Activated B cell treated with CpG ODN at 0.5 μM for 24 hours (primary cell): ENCODE measurements at regions not wholly inside any gene's neighbourhood (a gene's known extent, or its start where the extent isn't known, plus 50 kb on each side); places are given as distances from the start of the nearest gene placed in this dataset.
"Not testable (repeated sequence)": the region's sequence is repeated elsewhere in the genome, so short reads cannot be mapped to it uniquely, and the experiment has no call there.

Experiments used
- ATAC-seq: fragments of 200-7000 bp; cut with Tn5 transposase; one replicate; pipeline ENCODE4 v1.10.0; 2021; ENCODE audit warnings: low read depth, mild to moderate bottlenecking, moderate library complexity
- CTCF ChIA-PET: fragments of 350-600 bp; sonication (Branson Sonifier 250); formaldehyde crosslinking; loops from one replicate; lab custom pipeline; 2021; ENCODE audit warnings: antibody characterized with exemption; lab: Charles Lee
- POLR2A ChIA-PET: fragments of 350-600 bp; sonication (Branson Sonifier 250); formaldehyde crosslinking; loops from one replicate; lab custom pipeline; 2021; ENCODE audit warnings: antibody characterized with exemption; lab: Charles Lee
- DNase-seq: peaks from one replicate; pipeline ENCODE4 v3.0.0; 2022
- H3K27ac Mint-ChIP-seq: one replicate; pipeline ENCODE4 v1.8.0; 2020; ENCODE audit warnings: mixed read lengths
- H3K27me3 Mint-ChIP-seq: one replicate; pipeline ENCODE4 v1.8.0; 2021; ENCODE audit warnings: mixed read lengths
- H3K36me3 Mint-ChIP-seq: one replicate; pipeline ENCODE4 v1.8.0; 2021; ENCODE audit warnings: low read depth, mixed read lengths
- H3K4me1 Mint-ChIP-seq: one replicate; pipeline ENCODE4 v1.8.0; 2021; ENCODE audit warnings: mixed read lengths
- H3K4me3 Mint-ChIP-seq: one replicate; pipeline ENCODE4 v1.8.0; 2020; ENCODE audit warnings: mild to moderate bottlenecking, mixed read lengths
- H3K9me3 Mint-ChIP-seq: one replicate; pipeline ENCODE4 v1.8.0; 2020; ENCODE audit warnings: mixed read lengths
- CTCF ChIP-seq: fragments of 200-600 bp; IDR thresholded peaks from one replicate; pipeline ENCODE4 v1.8.0; 2022; ENCODE audit warnings: antibody characterized with exemption, mild to moderate bottlenecking
- intact Hi-C: fragments of 100-400 bp; cut with micrococcal nuclease; formaldehyde crosslinking; loops from one replicate; pipeline ENCODE4 v1.15.1; 2024

- H3K27ac Mint-ChIP-seq = no peak overlapping the region
- H3K9me3 Mint-ChIP-seq = no peaks in the 10 kb centered on the region
- intact Hi-C loops = no loop called here
- ATAC-seq (no peak), DNase-seq (no peak)
- no peak for TF ChIP-seq CTCF
- no peaks in the 10 kb centered on the region for H3K27me3 Mint-ChIP-seq
- POLR2A ChIA-PET = no interaction called here
- peaks cover 2% of the 10 kb centered on the region for H3K4me1 Mint-ChIP-seq
- H3K36me3 Mint-ChIP-seq = no peaks in the 10 kb centered on the region
- CTCF ChIA-PET = no interaction called here
- no peak overlapping the region for H3K4me3 Mint-ChIP-seq
Measured at GRCh38 chr1:222974496-222974895, 159.7 kb downstream of the DISP1 start.

GRCh38 chr1:222975472-222976122 lies 160.8 kb downstream of the DISP1 start:
- CTCF ChIA-PET = no interaction called here
- no peak overlapping the region for H3K4me3 Mint-ChIP-seq
- no peak for TF ChIP-seq CTCF
- H3K36me3 Mint-ChIP-seq = peaks cover 3% of the 10 kb centered on the region
- H3K9me3 Mint-ChIP-seq = no peaks in the 10 kb centered on the region
- DNase-seq (no peak), ATAC-seq (no peak)
- peaks cover 2% of the 10 kb centered on the region for H3K4me1 Mint-ChIP-seq
- intact Hi-C loops = no loop called here
- H3K27ac Mint-ChIP-seq = no peak overlapping the region
- POLR2A ChIA-PET = no interaction called here
- H3K27me3 Mint-ChIP-seq = no peaks in the 10 kb centered on the region

- Mint-ChIP-seq H3K27me3 (no peaks in the 10 kb centered on the region), H3K9me3 (no peaks in the 10 kb centered on the region), H3K4me3 (no peak overlapping the region), H3K4me1 (peaks cover 2% of the 10 kb centered on the region), H3K36me3 (peaks cover 3% of the 10 kb centered on the region), H3K27ac (no peak overlapping the region)
- ChIA-PET POLR2A (no interaction called here), CTCF (no interaction called here)
- no peak for TF ChIP-seq CTCF
- no peak for ATAC-seq
- DNase-seq = no peak
- intact Hi-C loops = no loop called here
Measured at GRCh38 chr1:222976453-222976852, 161.6 kb downstream of the DISP1 start.

GRCh38 chr1:222977294-222977693 lies 162.5 kb downstream of the DISP1 start:
- POLR2A ChIA-PET, H3K36me3 Mint-ChIP-seq, H3K9me3 Mint-ChIP-seq, H3K27me3 Mint-ChIP-seq, ATAC-seq, H3K4me1 Mint-ChIP-seq, H3K27ac Mint-ChIP-seq, CTCF ChIA-PET, intact Hi-C loops, DNase-seq, H3K4me3 Mint-ChIP-seq: not testable (repeated sequence)

- CTCF ChIA-PET = no interaction called here
- POLR2A ChIA-PET = no interaction called here
- Mint-ChIP-seq H3K9me3 (no peaks in the 10 kb centered on the region), H3K4me1 (no peaks in the 10 kb centered on the region), H3K27ac (no peak overlapping the region), H3K27me3 (no peaks in the 10 kb centered on the region), H3K4me3 (no peak overlapping the region), H3K36me3 (peaks cover 4% of the 10 kb centered on the region)
- DNase-seq = no peak
- ATAC-seq = no peak
- intact Hi-C loops = no loop called here
- TF ChIP-seq CTCF = no peak
Measured at GRCh38 chr1:222979561-222979960, 163.5 kb downstream of the TLR5 start.

- ATAC-seq (no peak), DNase-seq (no peak)
- Mint-ChIP-seq H3K9me3 (no peaks in the 10 kb centered on the region), H3K4me3 (no peak overlapping the region), H3K4me1 (peaks cover 9% of the 10 kb centered on the region), H3K36me3 (peaks cover 17% of the 10 kb centered on the region), H3K27ac (no peak overlapping the region), H3K27me3 (no peaks in the 10 kb centered on the region)
- POLR2A ChIA-PET = no interaction called here
- intact Hi-C loops = loop anchor here (1.0 to 5.0 kb wide), 2 partner anchors 195 to 249 kb away; no protein-coding TSS in a partner anchor
- no peak for TF ChIP-seq CTCF
- CTCF ChIA-PET = no interaction called here
Measured at GRCh38 chr1:222987674-222988076, 155.4 kb downstream of the TLR5 start.
